GM10266 (cell line): ENCODE measurements at regions not wholly inside any gene's neighbourhood (a gene's known extent, or its start where the extent isn't known, plus 50 kb on each side); places are given as distances from the start of the nearest gene placed in this dataset.

Experiments used
- DNase-seq: peaks from one replicate; pipeline ENCODE4 v3.0.0; 2012; ENCODE audit errors: extremely low spot score
- TF ChIP-seq, protein P1 (sequence below): IDR thresholded peaks from 2 replicates; pipeline ENCODE4 v1.5.1; 2012; ENCODE audit warnings: mild to moderate bottlenecking, low read depth; ENCODE audit not compliant: control insufficient read depth, insufficient read depth; ENCODE audit errors: missing control alignments

DNA sequence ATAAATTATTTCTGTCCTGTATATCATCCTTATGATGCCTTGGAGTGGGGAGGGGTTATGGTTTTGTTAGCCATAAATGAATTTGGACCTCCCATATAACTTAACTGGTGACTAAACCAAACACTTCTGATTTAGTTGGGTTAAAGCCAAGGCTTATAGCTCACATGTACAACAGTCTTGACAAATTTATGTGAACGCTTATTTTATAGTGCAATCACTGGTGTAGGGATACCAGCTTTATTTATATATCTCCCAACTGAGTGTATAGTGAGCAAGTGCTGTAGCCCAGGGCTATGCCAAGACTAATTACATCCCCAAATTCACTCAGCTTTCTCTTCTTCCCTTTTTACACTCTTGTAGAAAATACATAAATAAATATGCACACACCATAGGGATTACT lies 956.2 kb downstream of the SORCS3 start:
- no peak for DNase-seq
- TF ChIP-seq, protein P1, sequence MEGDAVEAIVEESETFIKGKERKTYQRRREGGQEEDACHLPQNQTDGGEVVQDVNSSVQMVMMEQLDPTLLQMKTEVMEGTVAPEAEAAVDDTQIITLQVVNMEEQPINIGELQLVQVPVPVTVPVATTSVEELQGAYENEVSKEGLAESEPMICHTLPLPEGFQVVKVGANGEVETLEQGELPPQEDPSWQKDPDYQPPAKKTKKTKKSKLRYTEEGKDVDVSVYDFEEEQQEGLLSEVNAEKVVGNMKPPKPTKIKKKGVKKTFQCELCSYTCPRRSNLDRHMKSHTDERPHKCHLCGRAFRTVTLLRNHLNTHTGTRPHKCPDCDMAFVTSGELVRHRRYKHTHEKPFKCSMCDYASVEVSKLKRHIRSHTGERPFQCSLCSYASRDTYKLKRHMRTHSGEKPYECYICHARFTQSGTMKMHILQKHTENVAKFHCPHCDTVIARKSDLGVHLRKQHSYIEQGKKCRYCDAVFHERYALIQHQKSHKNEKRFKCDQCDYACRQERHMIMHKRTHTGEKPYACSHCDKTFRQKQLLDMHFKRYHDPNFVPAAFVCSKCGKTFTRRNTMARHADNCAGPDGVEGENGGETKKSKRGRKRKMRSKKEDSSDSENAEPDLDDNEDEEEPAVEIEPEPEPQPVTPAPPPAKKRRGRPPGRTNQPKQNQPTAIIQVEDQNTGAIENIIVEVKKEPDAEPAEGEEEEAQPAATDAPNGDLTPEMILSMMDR: no peak

DNA sequence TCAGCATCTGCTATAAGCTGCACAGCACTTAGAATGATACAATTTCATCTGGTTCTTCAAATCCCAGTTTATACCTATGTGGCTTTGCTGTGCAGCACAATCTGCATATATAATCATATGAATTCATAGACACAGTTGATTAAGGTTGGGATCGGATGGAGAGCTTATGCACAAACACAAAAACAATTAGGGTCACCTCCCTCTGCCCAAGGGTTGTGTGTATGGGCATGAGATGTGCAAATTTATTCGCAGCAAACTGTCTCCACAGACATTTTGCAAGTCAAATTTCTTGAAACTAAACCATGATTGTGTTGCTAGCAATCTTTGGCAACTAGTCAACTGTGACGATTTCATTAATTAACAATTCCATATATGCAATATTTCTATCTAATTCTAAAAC lies 955.7 kb downstream of the SORCS3 start:
- DNase-seq: no peak
- TF ChIP-seq, protein P1: no peak

DNA sequence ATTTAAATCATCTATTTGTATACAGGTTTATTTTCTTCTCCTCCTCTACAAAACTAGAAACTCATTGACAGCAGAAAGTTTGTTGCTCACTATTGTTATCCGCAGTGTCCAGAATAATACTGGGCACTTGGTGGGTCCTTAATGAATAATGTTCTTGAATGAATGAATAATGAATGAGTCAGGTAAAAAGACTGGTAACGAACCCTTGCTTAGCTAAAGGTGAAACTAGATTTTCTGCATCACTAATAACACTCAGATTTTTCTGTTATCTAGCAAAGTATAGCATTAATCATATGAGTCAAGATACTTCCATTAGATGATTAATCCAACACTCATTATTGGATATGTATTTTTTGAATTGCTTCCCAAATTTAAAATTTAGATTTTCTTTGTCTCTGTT lies 953.2 kb downstream of the SORCS3 start:
- TF ChIP-seq, protein P1: no peak
- DNase-seq: no peak

DNA sequence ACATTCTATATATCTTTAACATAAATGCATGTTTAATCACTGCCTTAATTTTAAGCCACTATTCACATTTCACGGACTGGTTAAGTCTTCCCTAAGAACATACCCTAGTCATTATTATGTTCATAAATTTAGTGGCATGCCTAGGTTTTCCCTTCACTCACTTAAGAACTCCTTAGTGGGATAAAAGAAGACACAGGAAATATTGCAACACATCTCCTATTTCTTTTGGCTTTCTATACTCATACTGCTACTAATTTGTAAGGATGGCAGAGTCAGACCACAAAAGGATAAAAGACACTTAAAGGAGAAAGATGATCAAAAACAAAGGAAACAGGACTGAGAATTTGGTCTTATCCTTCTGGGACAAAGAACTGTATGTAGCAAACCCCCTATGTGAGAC lies 951.4 kb downstream of the SORCS3 start:
- TF ChIP-seq, protein P1: no peak
- DNase-seq: no peak

DNA sequence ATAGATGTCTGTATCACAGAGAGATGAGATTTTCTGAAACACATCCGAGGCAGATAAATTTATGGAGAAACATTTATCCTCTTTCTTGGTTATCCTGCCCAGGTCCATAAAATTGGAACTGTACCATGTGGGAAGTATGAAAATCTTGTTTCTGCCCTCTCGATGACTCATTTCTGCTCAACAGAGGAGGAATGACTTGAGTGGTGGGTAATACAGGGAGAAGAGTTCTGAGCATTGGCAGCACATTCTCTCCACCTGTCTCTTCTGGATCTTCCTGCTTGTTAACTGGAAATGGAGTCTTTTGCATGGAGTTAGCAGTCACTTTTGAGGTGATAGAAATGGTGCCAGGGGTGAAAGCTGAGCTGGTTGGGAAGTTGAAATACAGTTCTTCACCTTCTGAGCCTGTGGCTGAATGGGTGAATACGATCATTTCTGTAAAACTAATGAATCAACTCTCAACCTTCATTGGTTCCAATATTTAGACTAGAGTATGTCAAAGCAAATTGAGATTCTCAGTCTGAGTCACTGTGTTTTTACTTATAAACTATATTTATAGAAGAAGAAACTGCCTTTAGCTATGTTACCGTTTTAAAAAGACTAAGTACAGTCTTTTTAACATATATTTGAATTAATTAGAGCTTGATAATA lies 945.5 kb downstream of the SORCS3 start:
- TF ChIP-seq, protein P1: no peak
- DNase-seq: no peak

DNA sequence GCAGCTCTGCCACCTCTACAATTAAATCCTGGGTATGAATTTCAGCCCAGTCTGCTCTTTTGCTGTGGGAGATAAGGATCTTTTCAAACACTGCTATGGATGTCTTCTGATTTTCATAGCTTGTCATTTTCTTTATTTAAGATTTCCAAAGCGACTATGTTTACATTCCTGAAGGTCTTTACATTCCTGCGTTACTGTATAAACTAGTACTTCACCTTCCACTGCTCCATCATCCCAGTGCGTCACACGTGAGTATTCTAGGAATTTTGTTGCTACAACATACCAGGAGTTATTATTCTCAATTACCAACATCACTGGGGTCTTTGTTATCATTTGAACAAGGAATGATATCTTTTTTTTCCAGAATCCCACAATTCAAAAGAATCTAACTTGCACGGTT lies 944.7 kb downstream of the SORCS3 start:
- DNase-seq: no peak
- TF ChIP-seq, protein P1: no peak

DNA sequence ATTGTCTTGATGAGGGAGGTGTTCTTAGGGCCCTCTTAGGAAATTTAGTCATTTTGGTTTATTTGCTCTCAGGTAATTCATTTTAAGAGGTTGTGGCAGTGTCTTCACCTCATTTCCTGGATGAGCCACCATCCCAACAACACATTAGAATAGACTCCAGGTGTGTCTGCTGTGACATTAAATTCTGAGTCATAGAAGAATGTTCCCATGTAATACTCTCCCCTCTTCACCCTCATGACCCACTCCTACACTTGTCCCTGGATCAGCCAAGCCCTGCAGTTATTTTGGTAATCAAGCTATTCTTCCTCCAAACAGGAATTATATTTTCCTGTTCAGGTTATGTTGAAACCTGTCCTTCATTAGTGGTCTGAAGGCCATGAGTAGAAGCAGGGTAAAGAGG lies 944.1 kb downstream of the SORCS3 start:
- no peak for DNase-seq
- TF ChIP-seq, protein P1: no peak
